ENCODE measurements at regions not wholly inside any gene's neighbourhood (a gene's known extent, or its start where the extent isn't known, plus 50 kb on each side); places are given as distances from the start of the nearest gene placed in this dataset.

DNA sequence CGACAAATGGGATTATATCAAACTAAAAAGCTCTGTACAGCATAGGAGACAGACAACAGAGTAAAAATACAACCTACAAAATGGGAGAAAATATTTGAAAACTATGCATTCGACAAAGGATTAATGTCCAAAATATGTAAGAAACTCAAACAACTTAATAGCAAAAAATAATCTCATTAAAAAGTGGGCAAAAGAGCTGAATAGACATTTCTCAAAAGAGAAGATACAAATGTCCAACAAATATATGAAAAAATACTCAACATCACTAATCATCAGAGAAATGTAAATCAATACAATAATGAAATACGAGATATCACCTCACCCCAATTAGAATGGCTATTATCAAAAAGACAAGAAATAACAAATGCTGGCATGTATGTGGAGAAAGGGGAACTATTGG, 272.9 kb downstream of the KLHL13 start:
- Histone ChIP-seq H3K36me3 (replicated peaks in 1 of 2) (no peaks in the 10 kb centered on the region), H3K4me3 (no peak overlapping the region), H3K27ac (no peak overlapping the region), H3K9me3 (replicated peaks in 1 of 3) (no peaks in the 10 kb centered on the region), H3K27me3 (no peaks in the 10 kb centered on the region), H3K4me1 (replicated peaks in 1 of 2) (no peaks in the 10 kb centered on the region)
- WGBS, 4 donors = 63 to 74% (median 65%) methylated on average over 3 of the region's 3 CpGs
- TF ChIP-seq POLR2A (IDR thresholded peaks at IDR 0.05) = no peak
- TF ChIP-seq, protein P1, sequence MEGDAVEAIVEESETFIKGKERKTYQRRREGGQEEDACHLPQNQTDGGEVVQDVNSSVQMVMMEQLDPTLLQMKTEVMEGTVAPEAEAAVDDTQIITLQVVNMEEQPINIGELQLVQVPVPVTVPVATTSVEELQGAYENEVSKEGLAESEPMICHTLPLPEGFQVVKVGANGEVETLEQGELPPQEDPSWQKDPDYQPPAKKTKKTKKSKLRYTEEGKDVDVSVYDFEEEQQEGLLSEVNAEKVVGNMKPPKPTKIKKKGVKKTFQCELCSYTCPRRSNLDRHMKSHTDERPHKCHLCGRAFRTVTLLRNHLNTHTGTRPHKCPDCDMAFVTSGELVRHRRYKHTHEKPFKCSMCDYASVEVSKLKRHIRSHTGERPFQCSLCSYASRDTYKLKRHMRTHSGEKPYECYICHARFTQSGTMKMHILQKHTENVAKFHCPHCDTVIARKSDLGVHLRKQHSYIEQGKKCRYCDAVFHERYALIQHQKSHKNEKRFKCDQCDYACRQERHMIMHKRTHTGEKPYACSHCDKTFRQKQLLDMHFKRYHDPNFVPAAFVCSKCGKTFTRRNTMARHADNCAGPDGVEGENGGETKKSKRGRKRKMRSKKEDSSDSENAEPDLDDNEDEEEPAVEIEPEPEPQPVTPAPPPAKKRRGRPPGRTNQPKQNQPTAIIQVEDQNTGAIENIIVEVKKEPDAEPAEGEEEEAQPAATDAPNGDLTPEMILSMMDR (IDR thresholded peaks at IDR 0.05) = no peak
- DNase-seq = no peak
- intact Hi-C loops (cut with DNase I) = no loop called here

DNA sequence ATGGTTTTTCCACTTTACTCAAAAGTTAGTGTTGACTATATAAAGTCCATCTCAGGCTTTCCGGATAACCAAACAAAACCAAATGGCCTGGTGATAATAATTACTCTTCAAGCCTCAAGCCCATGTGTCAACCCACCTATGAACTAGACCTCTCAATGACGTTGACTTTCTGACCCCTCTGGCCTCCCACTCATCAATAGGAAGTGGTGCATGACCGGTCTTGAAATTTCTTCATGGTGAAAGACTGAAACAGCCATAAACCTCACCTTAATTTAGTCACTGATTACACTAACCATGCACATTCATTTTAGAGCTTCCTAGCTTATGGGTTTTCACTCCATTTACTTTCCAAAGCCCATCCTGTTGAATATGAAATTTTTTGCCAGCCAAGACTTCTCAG, 276.0 kb downstream of the KLHL13 start:
- WGBS, 4 donors = 55 to 57% (median 55%) methylated on average over 3 of the region's 3 CpGs
- no peak overlapping the region for H3K4me3 ChIP-seq
- H3K4me1 ChIP-seq (replicated peaks in 1 of 2) = no peaks in the 10 kb centered on the region
- DNase-seq = no peak
- H3K9me3 ChIP-seq (replicated peaks in 1 of 3) = no peaks in the 10 kb centered on the region
- no peaks in the 10 kb centered on the region for H3K36me3 ChIP-seq (replicated peaks in 1 of 2)
- H3K27me3 ChIP-seq = no peaks in the 10 kb centered on the region
- H3K27ac ChIP-seq = no peak overlapping the region
- no peak for TF ChIP-seq POLR2A (IDR thresholded peaks at IDR 0.05)
- TF ChIP-seq, protein P1 (IDR thresholded peaks at IDR 0.05) = no peak
- intact Hi-C loops (cut with DNase I) = no loop called here

DNA sequence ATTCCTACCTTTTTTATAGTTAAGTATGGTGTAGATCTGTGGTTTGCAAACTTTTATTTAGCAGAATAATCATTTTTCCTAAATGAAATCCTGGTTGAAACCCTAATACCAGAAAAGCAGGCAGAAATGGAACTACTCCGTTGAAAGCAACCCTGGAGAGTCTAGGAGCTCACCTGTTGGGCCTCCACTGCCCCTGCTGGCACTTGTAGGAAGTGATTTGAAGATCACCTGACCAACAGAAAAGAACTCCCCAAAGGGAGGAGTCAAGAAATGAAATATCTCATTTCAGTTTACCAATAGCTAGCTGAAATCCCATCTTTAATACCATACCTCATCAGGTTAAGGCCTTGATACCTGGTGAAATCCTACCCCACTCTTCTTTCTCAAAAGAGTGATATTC, 277.1 kb downstream of the KLHL13 start:
- 55 to 91% (median 73%) methylated on average over 1 of the region's 1 CpG for WGBS, 4 donors
- TF ChIP-seq POLR2A (IDR thresholded peaks at IDR 0.05) = no peak
- TF ChIP-seq, protein P1 (IDR thresholded peaks at IDR 0.05) = no peak
- no peaks in the 10 kb centered on the region for H3K27me3 ChIP-seq
- H3K9me3 ChIP-seq (replicated peaks in 1 of 3) = no peaks in the 10 kb centered on the region
- no peak overlapping the region for H3K27ac ChIP-seq
- H3K4me3 ChIP-seq = no peak overlapping the region
- no peak for DNase-seq
- H3K36me3 ChIP-seq (replicated peaks in 1 of 2) = no peaks in the 10 kb centered on the region
- H3K4me1 ChIP-seq (replicated peaks in 1 of 2) = no peaks in the 10 kb centered on the region
- intact Hi-C loops (cut with DNase I) = no loop called here

DNA sequence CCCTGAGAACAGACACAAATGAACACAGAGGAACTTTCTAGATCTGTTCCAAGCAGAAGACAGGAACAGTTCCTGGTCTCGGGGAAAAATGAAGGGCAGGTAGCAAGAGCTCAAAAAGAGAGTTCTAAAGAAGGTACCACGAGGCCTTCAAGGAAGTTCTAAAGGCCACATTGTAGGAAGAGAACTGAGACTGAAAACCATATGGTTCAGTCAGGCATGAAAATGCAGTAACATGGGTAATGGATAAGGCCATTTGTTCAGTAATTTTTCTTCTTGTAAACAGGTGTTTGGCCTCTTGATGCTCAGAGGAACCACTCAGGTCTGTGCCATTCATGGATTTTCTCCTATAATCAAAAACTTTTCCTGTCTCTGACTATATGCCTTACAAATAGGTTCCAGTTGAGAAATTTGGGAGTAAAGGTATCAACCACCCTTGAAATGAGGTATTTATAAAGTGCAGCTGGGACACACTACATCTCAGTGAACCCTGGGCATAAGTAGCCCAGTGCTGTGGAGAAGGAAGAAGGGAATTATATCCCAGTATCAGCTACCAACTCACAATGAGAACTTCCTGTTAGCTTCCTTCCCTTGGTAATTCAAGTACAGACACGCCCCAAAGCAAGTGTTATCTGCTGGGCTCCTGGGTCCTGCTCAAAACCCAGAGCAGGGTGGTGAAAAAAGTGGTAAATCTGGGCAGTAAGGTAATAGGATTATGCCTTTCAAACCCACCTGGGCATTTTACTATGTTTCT, 277.9 kb downstream of the KLHL13 start:
- no peak for TF ChIP-seq POLR2A (IDR thresholded peaks at IDR 0.05)
- TF ChIP-seq, protein P1 (IDR thresholded peaks at IDR 0.05) = no peak

More for the DNA sequence above, 277.9 kb downstream of the KLHL13 start:
- Histone ChIP-seq H3K4me3 (no peak overlapping the region), H3K36me3 (replicated peaks in 1 of 2) (no peaks in the 10 kb centered on the region), H3K27me3 (no peaks in the 10 kb centered on the region), H3K27ac (no peak overlapping the region), H3K9me3 (replicated peaks in 1 of 3) (no peaks in the 10 kb centered on the region), H3K4me1 (replicated peaks in 1 of 2) (no peaks in the 10 kb centered on the region)
- no peak for DNase-seq
- 54 to 76% (median 66%) methylated on average over 3 of the region's 3 CpGs for WGBS, 4 donors
- intact Hi-C loops (cut with DNase I) = no loop called here

Data from adrenal gland (tissue), 9 donors.